ENCODE measurements at regions not wholly inside any gene's neighbourhood (a gene's known extent, or its start where the extent isn't known, plus 50 kb on each side); places are given as distances from the start of the nearest gene placed in this dataset.
A peak's percentile ranks its signal among the peaks of the same experiment; 100 is the strongest.

GRCh38 chr22:23402275-23403151, 177.6 kb downstream of the IGLL1 start:
- Histone ChIP-seq H4K20me1 (ENCODE audit: insufficient read depth, low read length) (no peaks in the 10 kb centered on the region), H3K27ac (ENCODE audit: low read depth, low read length, poor library complexity, severe bottlenecking) (no peak overlapping the region), H3K4me1 (ENCODE audit: insufficient read depth, low read length, poor library complexity, severe bottlenecking) (peaks cover 6% of the 10 kb centered on the region), H3K4me3 (ENCODE audit: low read depth, low read length, poor library complexity, severe bottlenecking) (peak overlapping the region; percentile 62), H3K36me3 (ENCODE audit: insufficient read depth, low read length) (no peaks in the 10 kb centered on the region), H3K9me3 (ENCODE audit: low read length) (no peaks in the 10 kb centered on the region), H3K4me2 (ENCODE audit: low read length) (peak overlapping the region; percentile 69), H3K9me2 (ENCODE audit: insufficient read depth, low read length) (no peaks in the 10 kb centered on the region), H2AFZ (ENCODE audit: low read length) (peak overlapping the region; percentile 42; the same call in 1 of the 2 replicates), H3K79me2 (ENCODE audit: insufficient read depth, low read depth, low read length) (no peaks in the 10 kb centered on the region)
- BruUV-seq (replicated peaks), result no TSS peak
- CTCF ChIA-PET (ENCODE audit: unreplicated experiment), result no interaction called here
- DNase-seq (ENCODE audit: low spot score), result peak; percentile 86
- intact Hi-C loops (cut with micrococcal nuclease; ENCODE audit: unreplicated experiment), result loop anchor here (1.0 to 5.0 kb wide), 2 partner anchors 137 to 190 kb away; no protein-coding TSS in a partner anchor
- TF ChIP-seq, protein P1, sequence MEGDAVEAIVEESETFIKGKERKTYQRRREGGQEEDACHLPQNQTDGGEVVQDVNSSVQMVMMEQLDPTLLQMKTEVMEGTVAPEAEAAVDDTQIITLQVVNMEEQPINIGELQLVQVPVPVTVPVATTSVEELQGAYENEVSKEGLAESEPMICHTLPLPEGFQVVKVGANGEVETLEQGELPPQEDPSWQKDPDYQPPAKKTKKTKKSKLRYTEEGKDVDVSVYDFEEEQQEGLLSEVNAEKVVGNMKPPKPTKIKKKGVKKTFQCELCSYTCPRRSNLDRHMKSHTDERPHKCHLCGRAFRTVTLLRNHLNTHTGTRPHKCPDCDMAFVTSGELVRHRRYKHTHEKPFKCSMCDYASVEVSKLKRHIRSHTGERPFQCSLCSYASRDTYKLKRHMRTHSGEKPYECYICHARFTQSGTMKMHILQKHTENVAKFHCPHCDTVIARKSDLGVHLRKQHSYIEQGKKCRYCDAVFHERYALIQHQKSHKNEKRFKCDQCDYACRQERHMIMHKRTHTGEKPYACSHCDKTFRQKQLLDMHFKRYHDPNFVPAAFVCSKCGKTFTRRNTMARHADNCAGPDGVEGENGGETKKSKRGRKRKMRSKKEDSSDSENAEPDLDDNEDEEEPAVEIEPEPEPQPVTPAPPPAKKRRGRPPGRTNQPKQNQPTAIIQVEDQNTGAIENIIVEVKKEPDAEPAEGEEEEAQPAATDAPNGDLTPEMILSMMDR (conservative IDR thresholded peaks at IDR 0.05; ENCODE audit: low read length), result peak; percentile 75
- TF ChIP-seq EZH2phosphoT487 (IDR thresholded peaks at IDR 0.05; ENCODE audit: borderline replicate concordance, low read depth, low read length), result no peak
- POLR2A ChIA-PET, result no interaction called here

- Histone ChIP-seq H3K9me2 (ENCODE audit: insufficient read depth, low read length) (no peaks in the 10 kb centered on the region), H3K79me2 (ENCODE audit: insufficient read depth, low read depth, low read length) (no peaks in the 10 kb centered on the region), H3K9me3 (ENCODE audit: low read length) (no peaks in the 10 kb centered on the region), H3K4me3 (ENCODE audit: low read depth, low read length, poor library complexity, severe bottlenecking) (peak overlapping the region; percentile 62), H3K4me1 (ENCODE audit: insufficient read depth, low read length, poor library complexity, severe bottlenecking) (peaks cover under 1% of the 10 kb centered on the region), H4K20me1 (ENCODE audit: insufficient read depth, low read length) (no peaks in the 10 kb centered on the region), H2AFZ (ENCODE audit: low read length) (no peak overlapping the region), H3K4me2 (ENCODE audit: low read length) (peak overlapping the region; percentile 69), H3K27ac (ENCODE audit: low read depth, low read length, poor library complexity, severe bottlenecking) (no peak overlapping the region), H3K36me3 (ENCODE audit: insufficient read depth, low read length) (no peaks in the 10 kb centered on the region)
- intact Hi-C loops (cut with micrococcal nuclease; ENCODE audit: unreplicated experiment), result loop anchor here (1.0 to 5.0 kb wide), 2 partner anchors 137 to 190 kb away; no protein-coding TSS in a partner anchor
- TF ChIP-seq EZH2phosphoT487 (IDR thresholded peaks at IDR 0.05; ENCODE audit: borderline replicate concordance, low read depth, low read length), result no peak
- TF ChIP-seq, protein P1 (conservative IDR thresholded peaks at IDR 0.05; ENCODE audit: low read length), result no peak
- BruUV-seq (replicated peaks), result no TSS peak
- CTCF ChIA-PET (ENCODE audit: unreplicated experiment), result no interaction called here
- DNase-seq (ENCODE audit: low spot score), result no peak
- POLR2A ChIA-PET, result no interaction called here
Measured at GRCh38 chr22:23401910-23402274, 178.2 kb downstream of the IGLL1 start.

Measured in OCI-LY7 (cell line).